Stimulated activated naive CD4-positive, alpha-beta T cell treated with Interleukin-2 at 50 U/mL for 16 hours (primary cell): ENCODE measurements at regions not wholly inside any gene's neighbourhood (a gene's known extent, or its start where the extent isn't known, plus 50 kb on each side); places are given as distances from the start of the nearest gene placed in this dataset.

ENCODE experiments used
- DNase-seq: peaks from one replicate; lab custom pipeline; 2025; lab: John Stamatoyannopoulos, UW

DNA sequence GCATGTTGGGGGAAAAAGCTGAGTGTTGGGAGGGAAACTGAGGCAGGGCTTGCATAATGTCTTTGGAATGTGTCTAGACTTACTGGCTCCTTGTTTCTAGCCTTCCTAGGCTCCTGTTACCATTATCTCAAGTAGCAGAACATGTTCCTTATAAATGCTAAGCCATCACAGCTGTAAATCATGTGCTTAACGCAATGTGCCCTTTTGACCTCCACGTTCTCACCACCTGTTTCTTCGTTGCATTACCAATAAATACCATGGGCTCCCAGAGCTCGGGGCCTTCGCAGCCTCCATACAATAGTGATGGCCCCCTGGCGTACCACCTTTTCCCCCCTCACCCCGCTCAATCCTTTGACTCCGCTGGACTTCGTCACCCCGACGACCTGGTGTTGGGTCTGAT is 54.0 kb upstream of the CWC22 start:
- DNase-seq, result no peak

DNA sequence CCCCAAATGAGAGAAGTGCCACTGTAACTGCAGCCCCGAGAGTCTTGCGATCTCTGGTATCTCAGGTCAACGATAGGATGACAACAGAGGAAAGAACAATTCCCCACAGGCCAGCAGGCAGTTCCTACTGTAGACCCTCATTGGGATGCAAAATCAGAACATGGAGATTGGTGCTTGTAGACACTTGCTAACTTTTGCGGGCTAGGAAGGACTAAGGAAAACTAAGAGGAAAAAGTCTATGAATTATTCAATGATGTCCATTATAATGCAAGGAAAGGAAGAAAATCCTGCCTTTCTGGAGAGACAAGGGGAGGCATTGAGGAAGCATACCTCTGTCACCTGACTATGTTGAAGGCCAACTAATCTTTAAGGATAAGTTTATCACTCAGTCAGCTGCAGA is 51.9 kb upstream of the CWC22 start:
- no peak for DNase-seq

DNA sequence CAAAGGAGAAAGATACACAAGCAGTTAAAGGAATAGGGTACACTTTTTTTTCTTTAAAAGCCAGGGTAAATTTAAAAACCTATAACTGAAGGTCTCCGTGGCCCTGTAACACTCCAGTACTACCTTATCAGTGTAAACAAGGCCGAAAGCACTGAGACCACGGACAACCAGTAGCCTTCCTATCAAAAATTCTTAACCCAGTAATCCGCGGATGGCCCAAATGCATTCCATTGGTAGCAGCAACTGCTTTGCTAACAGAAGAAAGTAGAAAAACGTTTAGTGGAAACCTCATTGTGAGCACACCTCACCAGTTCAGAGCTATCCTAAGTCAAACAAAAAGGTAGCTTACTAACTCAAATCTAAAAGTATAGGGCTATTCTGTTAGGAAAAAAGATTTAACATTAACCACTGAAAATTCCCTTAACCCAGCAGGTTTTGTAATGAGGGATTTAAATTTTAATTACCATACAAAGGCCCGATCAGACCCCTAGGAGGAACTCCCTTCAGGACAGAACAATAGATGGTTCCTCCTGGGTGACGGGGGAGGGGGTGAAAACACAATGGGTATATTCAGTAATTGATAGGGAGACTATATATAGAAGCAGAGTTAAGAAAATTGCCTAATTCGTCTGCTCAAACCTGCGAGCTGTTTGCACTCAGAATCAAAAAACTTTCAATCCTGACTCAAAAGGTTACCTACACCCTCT is 50.8 kb upstream of the CWC22 start:
- DNase-seq, result no peak
